Nephron (organoid): ENCODE measurements at regions not wholly inside any gene's neighbourhood (a gene's known extent, or its start where the extent isn't known, plus 50 kb on each side); places are given as distances from the start of the nearest gene placed in this dataset.
"Not testable (repeated sequence)": the region's sequence is repeated elsewhere in the genome, so short reads cannot be mapped to it uniquely, and the experiment has no call there.

ENCODE experiments used
- H3K27ac Mint-ChIP-seq, 3 experiments: 2 replicates each; pipeline ENCODE4 v1.8.0; 2020; ENCODE audit warnings: mixed read lengths in 3 of 3, mild to moderate bottlenecking in 2 of 3, moderate library complexity in 1 of 3
- H3K27me3 Mint-ChIP-seq: 2 replicates; pipeline ENCODE4 v1.8.0; 2021; ENCODE audit warnings: low read depth, mild to moderate bottlenecking, moderate library complexity, mixed read lengths
- H3K36me3 Mint-ChIP-seq: 2 replicates; pipeline ENCODE4 v1.8.0; 2020; ENCODE audit warnings: low read depth, mixed read lengths
- H3K4me1 Mint-ChIP-seq: 2 replicates; pipeline ENCODE4 v1.8.0; 2020; ENCODE audit warnings: mixed read lengths
- H3K4me3 Mint-ChIP-seq, 3 experiments: 2 replicates each; pipeline ENCODE4 v1.8.0; 2020; ENCODE audit warnings: mild to moderate bottlenecking in 3 of 3, mixed read lengths in 3 of 3, moderate library complexity in 2 of 3
- H3K9me3 Mint-ChIP-seq: 2 replicates; pipeline ENCODE4 v1.8.0; 2020; ENCODE audit warnings: mixed read lengths
- TF ChIP-seq, protein P1 (sequence below), 3 experiments: fragments of 200-600 bp; sonication (generic); IDR thresholded peaks; one replicate each; pipeline ENCODE4 v1.5.0; 2021; ENCODE audit warnings: antibody characterized with exemption in 3 of 3; ENCODE audit not compliant: unreplicated experiment in 3 of 3

GRCh38 chr12:72889791-72890190 lies 617.6 kb downstream of the TRHDE start:
- Mint-ChIP-seq H3K4me1 (no peaks in the 10 kb centered on the region), H3K27me3 (no peaks in the 10 kb centered on the region), H3K36me3 (no peaks in the 10 kb centered on the region), H3K4me3 (no peak overlapping the region), H3K27ac (no peak overlapping the region), H3K9me3 (no peaks in the 10 kb centered on the region)
- TF ChIP-seq, protein P1, sequence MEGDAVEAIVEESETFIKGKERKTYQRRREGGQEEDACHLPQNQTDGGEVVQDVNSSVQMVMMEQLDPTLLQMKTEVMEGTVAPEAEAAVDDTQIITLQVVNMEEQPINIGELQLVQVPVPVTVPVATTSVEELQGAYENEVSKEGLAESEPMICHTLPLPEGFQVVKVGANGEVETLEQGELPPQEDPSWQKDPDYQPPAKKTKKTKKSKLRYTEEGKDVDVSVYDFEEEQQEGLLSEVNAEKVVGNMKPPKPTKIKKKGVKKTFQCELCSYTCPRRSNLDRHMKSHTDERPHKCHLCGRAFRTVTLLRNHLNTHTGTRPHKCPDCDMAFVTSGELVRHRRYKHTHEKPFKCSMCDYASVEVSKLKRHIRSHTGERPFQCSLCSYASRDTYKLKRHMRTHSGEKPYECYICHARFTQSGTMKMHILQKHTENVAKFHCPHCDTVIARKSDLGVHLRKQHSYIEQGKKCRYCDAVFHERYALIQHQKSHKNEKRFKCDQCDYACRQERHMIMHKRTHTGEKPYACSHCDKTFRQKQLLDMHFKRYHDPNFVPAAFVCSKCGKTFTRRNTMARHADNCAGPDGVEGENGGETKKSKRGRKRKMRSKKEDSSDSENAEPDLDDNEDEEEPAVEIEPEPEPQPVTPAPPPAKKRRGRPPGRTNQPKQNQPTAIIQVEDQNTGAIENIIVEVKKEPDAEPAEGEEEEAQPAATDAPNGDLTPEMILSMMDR (IDR thresholded peaks at IDR 0.05; ENCODE audit: unreplicated experiment in 3 of 3) = no peak

DNA sequence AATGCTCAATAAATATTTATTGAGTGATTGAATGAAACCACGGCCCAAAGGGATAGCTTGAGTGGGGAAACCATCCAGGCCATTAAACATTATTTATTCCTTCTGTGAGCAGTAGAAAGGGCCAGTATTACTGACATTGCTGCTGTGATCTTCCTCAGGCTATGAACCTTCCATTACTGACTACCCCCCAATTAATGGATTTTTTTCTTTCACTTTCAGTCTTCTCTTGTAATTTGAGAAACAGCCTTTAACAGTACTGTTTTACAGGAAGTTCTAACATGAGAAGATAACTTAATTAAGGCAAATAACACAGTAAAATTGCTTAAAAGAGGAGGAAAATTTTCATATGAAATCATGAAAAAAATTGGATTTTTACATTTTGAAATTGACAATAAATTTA lies 629.5 kb downstream of the TRHDE start:
- H3K4me1 Mint-ChIP-seq = no peaks in the 10 kb centered on the region
- TF ChIP-seq, protein P1 (IDR thresholded peaks at IDR 0.05; ENCODE audit: unreplicated experiment in 3 of 3) = no peak
- no peaks in the 10 kb centered on the region for H3K27me3 Mint-ChIP-seq
- H3K36me3 Mint-ChIP-seq = no peaks in the 10 kb centered on the region
- no peak overlapping the region for H3K27ac Mint-ChIP-seq
- no peaks in the 10 kb centered on the region for H3K9me3 Mint-ChIP-seq
- H3K4me3 Mint-ChIP-seq = no peak overlapping the region

DNA sequence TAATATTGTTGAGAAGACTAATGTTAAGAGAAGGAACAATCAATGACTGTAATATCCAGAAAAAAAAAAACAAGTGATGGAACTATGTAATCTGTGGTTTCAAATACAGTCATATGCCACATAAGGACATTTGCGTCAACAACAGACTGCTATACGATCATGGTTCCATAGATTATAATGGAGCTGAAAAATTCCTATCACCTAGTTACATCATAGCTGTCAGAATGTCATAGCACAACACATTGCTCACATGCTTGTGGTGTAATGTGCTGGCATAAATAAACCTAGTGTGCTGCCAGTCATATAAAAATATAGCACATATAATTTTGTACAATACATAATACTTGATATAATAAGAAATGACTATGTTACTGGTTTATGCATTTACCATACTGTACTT lies 653.5 kb downstream of the TRHDE start:
- Mint-ChIP-seq H3K9me3 (no peaks in the 10 kb centered on the region), H3K27me3 (no peaks in the 10 kb centered on the region), H3K4me1 (no peaks in the 10 kb centered on the region), H3K36me3 (no peaks in the 10 kb centered on the region), H3K4me3 (no peak overlapping the region), H3K27ac (no peak overlapping the region)
- TF ChIP-seq, protein P1 (IDR thresholded peaks at IDR 0.05; ENCODE audit: unreplicated experiment in 3 of 3) = no peak

GRCh38 chr12:72931838-72932237 lies 659.7 kb downstream of the TRHDE start:
- H3K36me3 Mint-ChIP-seq, H3K27ac Mint-ChIP-seq, H3K4me3 Mint-ChIP-seq, H3K4me1 Mint-ChIP-seq, H3K27me3 Mint-ChIP-seq, H3K9me3 Mint-ChIP-seq: not testable (repeated sequence)

DNA sequence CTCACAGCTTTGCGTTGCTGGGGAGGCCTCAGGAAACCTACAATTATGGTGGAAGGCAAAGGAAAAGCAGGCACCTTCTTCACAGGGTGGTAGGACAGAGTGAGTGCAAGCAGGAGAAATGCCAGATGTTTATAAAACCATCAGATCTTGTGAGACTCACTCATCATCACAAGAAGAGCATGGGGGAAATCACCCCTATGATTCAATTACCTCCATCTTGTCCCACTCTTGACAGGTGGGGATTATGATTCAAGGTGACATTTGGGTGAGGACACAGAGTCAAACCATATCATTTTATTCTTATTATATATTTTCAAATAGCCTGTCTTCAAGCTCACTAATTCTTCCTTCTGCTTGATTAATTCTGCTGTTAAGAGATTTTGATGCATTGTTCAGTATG lies 665.3 kb downstream of the TRHDE start:
- H3K27ac Mint-ChIP-seq = no peak overlapping the region
- no peaks in the 10 kb centered on the region for H3K27me3 Mint-ChIP-seq
- H3K9me3 Mint-ChIP-seq = peaks cover 19% of the 10 kb centered on the region
- TF ChIP-seq, protein P1 (IDR thresholded peaks at IDR 0.05; ENCODE audit: unreplicated experiment in 3 of 3) = no peak
- no peaks in the 10 kb centered on the region for H3K4me1 Mint-ChIP-seq
- no peak overlapping the region for H3K4me3 Mint-ChIP-seq
- no peaks in the 10 kb centered on the region for H3K36me3 Mint-ChIP-seq

DNA sequence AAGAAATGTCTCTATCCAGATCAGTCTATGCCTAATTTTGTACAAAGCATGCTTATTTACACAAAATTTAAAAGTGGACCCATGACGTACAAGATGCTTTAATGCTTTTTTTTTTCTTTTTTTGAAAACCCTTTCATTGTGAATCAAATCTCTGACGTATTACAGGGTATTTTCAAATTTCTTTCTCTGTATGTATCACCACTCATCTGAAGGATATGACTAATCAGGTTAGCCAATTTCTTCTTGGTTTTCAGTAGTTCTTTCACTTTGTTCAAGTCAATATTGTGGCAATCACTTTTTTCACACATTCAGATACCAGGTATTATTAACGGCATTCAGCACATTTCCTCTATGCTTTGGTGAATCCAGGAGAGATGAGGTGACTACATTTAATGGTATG lies 685.3 kb downstream of the TRHDE start:
- no peaks in the 10 kb centered on the region for H3K9me3 Mint-ChIP-seq

More for the DNA sequence above, 685.3 kb downstream of the TRHDE start:
- no peaks in the 10 kb centered on the region for H3K36me3 Mint-ChIP-seq
- H3K4me1 Mint-ChIP-seq = no peaks in the 10 kb centered on the region
- TF ChIP-seq, protein P1 (IDR thresholded peaks at IDR 0.05; ENCODE audit: unreplicated experiment in 3 of 3) = no peak
- no peaks in the 10 kb centered on the region for H3K27me3 Mint-ChIP-seq
- H3K4me3 Mint-ChIP-seq = no peak overlapping the region
- no peak overlapping the region for H3K27ac Mint-ChIP-seq
